Fibroblast of the conjunctiva (primary cell): ENCODE measurements at regions not wholly inside any gene's neighbourhood (a gene's known extent, or its start where the extent isn't known, plus 50 kb on each side); places are given as distances from the start of the nearest gene placed in this dataset.

Experiments
- DNase-seq: peaks from one replicate; pipeline ENCODE4 v3.0.0-alpha.2; 2010; ENCODE audit warnings: low read depth

- DNase-seq: no peak
These were observed 63.0 kb upstream of the CLMN start for GRCh38 chr14:95382747-95383146.

- no peak for DNase-seq
These were observed 62.0 kb upstream of the CLMN start for GRCh38 chr14:95381726-95382125.

GRCh38 chr14:95380350-95381042 lies 60.8 kb upstream of the CLMN start:
- no peak for DNase-seq

- DNase-seq: no peak
These were observed 59.9 kb upstream of the CLMN start for GRCh38 chr14:95379634-95380033.

- no peak for DNase-seq
These were observed 55.9 kb upstream of the CLMN start for GRCh38 chr14:95375539-95376109.

GRCh38 chr14:95374239-95374997 lies 54.7 kb upstream of the CLMN start:
- no peak for DNase-seq

GRCh38 chr14:95370076-95370475 lies 50.4 kb upstream of the CLMN start:
- no peak for DNase-seq
